GF-D8 (cell line): ENCODE measurements at regions not wholly inside any gene's neighbourhood (a gene's known extent, or its start where the extent isn't known, plus 50 kb on each side); places are given as distances from the start of the nearest gene placed in this dataset.
"Not testable (repeated sequence)": the region's sequence is repeated elsewhere in the genome, so short reads cannot be mapped to it uniquely, and the experiment has no call there.

Experiments
- DNase-seq: peaks from one replicate; lab custom pipeline; 2025; lab: John Stamatoyannopoulos, UW

DNA sequence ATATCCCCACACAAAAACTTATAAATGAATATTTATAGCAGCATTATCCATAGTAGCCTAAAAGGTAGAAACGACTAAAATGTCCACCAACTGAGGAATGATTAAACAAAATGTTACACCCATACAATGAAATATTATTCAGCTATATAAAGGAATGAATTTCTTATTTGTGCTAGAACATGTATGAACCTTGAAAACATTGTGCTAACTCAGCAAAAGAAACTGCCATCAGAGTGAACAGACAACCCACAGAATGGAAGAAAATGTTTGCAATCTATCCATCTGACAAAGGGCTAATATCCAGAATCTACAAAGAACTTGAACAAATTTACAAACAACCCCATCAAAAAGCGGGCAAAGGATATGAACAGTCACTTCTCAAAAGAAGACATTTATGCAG is 155.3 kb upstream of the DIAPH2 start:
- DNase-seq: not testable (repeated sequence)

DNA sequence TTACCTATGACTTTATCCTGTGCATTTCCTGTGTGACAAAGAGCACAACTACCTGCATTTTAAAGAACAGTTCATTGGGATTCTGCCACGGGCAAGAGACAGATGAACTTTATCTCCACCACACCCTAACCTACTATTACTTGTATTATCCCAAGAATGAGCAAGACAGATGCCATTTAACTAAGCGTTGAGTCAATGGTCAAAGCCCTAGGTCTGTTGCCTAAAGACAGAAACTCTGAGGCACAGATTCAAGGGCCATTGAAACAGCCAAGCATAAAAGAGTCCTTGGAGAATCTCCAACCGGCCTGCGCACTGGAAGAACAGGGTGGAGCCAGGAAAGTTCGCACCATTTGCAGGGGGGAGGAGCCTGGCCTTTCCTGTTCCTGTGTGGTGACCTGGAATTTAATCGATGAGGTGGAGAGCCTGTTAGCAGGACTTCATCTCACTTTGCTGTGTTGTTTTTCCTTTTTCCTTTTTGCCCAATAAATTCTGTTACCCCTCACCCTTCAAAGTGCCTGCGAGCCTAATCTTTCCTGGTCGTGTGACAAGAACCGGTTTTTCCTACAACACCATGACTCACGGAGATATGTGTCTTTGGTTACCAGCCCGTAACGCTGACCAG is 146.4 kb upstream of the DIAPH2 start:
- DNase-seq: no peak

- peak; percentile 39 for DNase-seq
Observed at GRCh38 chrX:96540111-96540631, 144.5 kb upstream of the DIAPH2 start.

DNA sequence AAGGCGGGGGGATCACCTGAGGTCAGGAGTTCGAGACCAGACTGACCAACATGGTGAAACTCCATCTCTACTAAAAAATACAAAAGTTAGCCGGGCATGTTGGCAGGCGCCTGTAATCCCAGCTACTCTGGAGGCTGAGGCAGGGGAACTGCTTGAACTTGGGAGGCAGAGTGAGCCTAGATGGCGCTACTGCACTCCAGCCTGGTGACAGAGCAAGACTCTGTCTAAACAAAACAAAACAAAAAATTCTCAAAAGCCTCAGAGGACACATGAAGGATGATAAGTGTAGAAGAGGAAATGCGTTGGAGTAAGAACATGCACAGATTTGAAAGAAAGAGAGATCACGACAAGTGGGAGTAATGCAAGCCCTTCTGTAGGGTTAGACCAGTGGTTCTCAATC is 138.4 kb upstream of the DIAPH2 start:
- not testable (repeated sequence) for DNase-seq

- DNase-seq: no peak
Observed at GRCh38 chrX:96551322-96551872, 133.2 kb upstream of the DIAPH2 start.

- DNase-seq: no peak
Observed at GRCh38 chrX:96556886-96557285, 127.8 kb upstream of the DIAPH2 start.

DNA sequence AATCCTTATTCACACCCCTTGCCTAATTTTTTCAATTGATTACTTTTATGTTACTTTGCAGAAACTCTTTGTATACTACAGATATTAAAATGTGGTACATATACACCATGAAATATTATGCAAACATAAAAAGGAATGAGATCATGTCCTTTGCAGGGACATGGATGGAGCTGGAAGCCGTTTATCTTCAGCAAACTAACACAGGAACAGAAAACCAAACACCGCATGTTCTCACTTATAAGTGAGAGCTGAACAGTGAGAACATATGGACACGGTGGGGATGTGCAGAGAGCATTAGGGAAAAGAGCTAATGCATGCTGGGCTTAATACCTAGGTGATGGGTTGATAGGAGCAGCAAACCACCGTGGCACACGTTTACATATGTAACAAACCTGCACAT is 123.5 kb upstream of the DIAPH2 start:
- not testable (repeated sequence) for DNase-seq

- no peak for DNase-seq
Observed at GRCh38 chrX:96563646-96564045, 121.0 kb upstream of the DIAPH2 start.

DNA sequence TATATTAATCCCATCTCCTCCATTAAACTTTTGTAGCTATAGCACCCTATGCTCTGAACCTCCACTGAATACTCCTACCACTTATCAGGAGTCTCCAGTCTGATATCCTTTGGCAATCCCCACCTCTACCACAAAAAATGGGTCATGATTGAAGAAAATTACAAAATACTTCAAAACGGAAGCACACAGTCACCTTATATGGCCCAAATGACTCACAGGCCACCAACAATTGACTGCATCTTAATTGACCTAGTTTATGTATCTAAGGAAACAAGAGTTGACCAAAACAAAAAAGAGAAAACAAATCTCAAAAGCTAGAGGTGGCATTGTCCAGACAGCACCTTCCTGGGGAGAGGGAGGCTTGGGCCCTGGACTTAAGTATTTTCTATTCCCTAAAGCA is 120.0 kb upstream of the DIAPH2 start:
- no peak for DNase-seq

- no peak for DNase-seq
Observed at GRCh38 chrX:96566878-96567277, 117.8 kb upstream of the DIAPH2 start.

DNA sequence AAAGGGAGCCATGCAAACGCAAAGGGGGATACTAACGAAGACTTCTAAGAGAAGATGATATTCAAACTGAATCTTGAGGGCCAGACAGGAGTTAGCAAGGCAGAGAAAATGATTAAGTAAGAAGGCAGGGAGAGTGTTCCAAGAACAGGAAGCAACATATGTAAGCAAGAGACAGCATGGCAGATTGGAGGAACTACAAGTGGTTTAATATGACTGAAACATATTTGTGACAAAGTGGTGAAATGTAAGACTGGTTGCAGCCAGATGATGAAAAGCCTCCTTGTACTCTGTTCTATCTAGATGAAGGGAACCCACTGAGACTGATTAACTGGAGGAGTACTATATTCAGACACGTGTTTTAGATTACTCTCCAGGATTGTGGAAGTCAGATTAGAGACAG is 116.6 kb upstream of the DIAPH2 start:
- DNase-seq: no peak

- DNase-seq: no peak
Observed at GRCh38 chrX:96569034-96569433, 115.6 kb upstream of the DIAPH2 start.

GRCh38 chrX:96575011-96575410 is 109.6 kb upstream of the DIAPH2 start:
- no peak for DNase-seq

DNA sequence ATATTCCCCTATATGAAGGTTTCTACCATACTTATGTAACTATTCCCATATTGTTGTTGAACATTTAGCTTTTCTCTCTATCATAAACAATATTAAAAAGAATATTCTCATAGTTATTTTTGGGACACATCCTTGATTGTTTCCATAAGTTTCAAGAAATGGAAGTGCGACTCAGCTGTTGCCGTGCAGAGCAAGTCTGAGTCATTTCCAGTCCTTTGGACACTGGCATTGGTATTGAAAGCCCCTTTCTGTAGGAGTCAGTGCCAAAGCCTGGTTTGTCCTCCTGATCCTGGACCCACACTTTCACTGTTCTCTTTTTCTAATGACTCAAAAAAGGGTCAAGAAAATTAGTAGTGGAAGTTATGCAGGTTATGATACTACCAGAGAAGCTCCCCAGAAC is 108.3 kb upstream of the DIAPH2 start:
- no peak for DNase-seq

GRCh38 chrX:96578781-96579180 is 105.9 kb upstream of the DIAPH2 start:
- DNase-seq: no peak

GRCh38 chrX:96579252-96579651 is 105.4 kb upstream of the DIAPH2 start:
- no peak for DNase-seq

- no peak for DNase-seq
Observed at GRCh38 chrX:96590403-96590802, 94.2 kb upstream of the DIAPH2 start.

DNA sequence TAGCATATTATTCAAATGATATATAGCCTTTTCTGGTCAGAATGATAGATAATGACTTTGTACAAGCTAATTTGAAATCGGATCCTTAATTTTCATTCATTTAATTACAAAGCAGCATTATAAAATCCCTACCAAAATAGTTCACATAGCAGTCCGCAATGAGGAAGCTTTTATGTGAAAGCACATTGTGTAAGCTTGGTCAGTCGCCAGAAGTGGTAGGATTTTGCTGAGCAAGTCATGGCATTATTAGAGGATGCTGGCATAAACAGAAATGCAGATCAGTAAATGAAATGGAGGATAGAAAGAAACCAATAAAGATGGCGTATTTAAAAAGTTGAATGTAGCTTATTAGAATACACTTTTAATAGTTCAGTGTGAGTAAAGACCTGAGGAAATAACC is 93.2 kb upstream of the DIAPH2 start:
- no peak for DNase-seq

- not testable (repeated sequence) for DNase-seq
Observed at GRCh38 chrX:96597847-96598246, 86.8 kb upstream of the DIAPH2 start.

- no peak for DNase-seq
Observed at GRCh38 chrX:96611619-96612362, 72.9 kb upstream of the DIAPH2 start.

DNA sequence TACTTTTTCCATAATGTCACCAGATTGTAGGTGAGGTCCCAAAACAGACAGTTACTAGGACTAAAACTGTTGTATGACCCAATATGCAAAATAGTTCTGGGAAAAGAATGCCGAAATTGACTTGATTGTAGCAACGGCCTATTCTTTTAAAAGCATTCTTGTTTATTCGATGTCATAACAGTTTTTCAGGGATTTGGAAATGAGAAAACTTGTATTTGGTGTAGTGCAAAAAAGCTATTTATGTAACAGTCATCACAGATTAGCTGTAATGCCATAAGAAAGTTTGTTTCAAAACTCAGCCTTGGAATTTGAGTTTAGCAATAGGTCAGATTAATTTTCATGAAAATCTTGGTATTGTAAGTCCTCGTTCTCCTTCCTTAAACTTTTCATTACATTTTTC is 69.2 kb upstream of the DIAPH2 start:
- DNase-seq: no peak

DNA sequence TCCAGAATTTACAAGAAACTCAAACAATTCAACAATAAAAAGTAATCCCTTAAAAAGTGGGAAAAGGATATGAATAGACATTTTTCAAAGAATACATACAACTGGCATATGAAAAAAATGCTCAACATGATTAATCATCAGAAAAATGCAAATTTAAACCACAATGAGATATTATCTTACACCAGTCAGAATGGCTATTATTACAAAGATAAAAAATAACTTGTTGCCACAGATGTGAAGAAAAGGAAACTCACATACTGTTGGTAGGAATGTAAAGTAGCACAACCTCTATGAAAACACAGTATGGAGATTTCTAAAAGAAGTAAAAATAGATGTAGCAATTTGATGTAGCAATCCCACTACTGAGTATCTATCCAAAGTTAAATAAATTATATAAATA is 65.1 kb upstream of the DIAPH2 start:
- DNase-seq: no peak

DNA sequence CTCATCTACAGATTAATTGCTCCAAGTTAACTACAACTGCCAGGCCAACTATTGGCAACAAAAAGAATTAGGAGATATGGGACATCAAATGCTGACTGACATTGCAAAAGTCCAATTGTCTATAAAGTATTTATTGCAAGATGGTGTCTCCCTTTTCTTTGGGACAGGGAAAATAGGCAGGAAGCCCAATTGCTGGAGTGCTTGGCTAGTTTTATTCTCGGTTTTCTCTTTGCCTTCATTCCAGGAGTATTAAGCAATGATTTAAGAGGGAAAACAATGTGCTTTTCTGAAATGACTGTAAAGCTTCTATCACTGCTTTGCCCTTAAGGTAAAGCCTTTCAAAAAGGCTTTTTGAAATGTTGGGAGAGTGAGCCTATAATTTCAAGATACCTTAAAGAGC is 62.8 kb upstream of the DIAPH2 start:
- DNase-seq: no peak
